ENCODE measurements at regions not wholly inside any gene's neighbourhood (a gene's known extent, or its start where the extent isn't known, plus 50 kb on each side); places are given as distances from the start of the nearest gene placed in this dataset.
A peak's percentile ranks its signal among the peaks of the same experiment; 100 is the strongest.

DNA sequence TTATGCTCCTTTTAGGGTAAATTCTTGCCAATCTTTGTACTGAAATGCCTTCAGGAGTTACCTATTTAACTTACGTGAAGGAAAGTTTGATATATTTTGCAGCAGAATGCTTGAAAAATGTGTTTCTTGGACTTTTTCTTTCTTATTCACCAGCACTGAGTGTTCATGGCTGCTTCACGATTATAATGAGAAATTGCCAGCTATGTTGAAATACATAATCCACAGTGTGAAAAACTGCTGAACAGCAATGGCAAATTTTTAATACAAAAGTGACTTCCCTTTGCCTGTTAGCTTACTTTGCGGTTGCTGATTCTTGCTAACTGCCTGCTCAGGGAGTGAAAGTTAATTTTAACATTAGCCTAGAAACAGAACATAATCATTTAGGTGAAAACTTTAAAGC is 153.8 kb upstream of the SLC4A4 start:
- H3K4me2 ChIP-seq (ENCODE audit: extremely low read depth, insufficient read depth, low read length) = no peak overlapping the region
- H3K9me3 ChIP-seq (ENCODE audit: control insufficient read depth, insufficient read depth, low read depth, low read length) = no peaks in the 10 kb centered on the region
- H3K4me3 ChIP-seq (replicated peaks in 1 of 4; ENCODE audit: control extremely low read depth in 1 of 4, insufficient read depth in 1 of 4, low read depth in 3 of 4, low read length in 4 of 4) = no peak overlapping the region
- DNase-seq (ENCODE audit: low read depth in 2 of 2) = no peak
- peaks cover 30% of the 10 kb centered on the region for H3K79me2 ChIP-seq (ENCODE audit: control insufficient read depth, insufficient read depth, low read length)
- H2AFZ ChIP-seq (ENCODE audit: low read length) = no peak overlapping the region
- no peaks in the 10 kb centered on the region for H4K20me1 ChIP-seq (ENCODE audit: control insufficient read depth, extremely low read depth, insufficient read depth, low read length)
- peaks cover 4% of the 10 kb centered on the region for H3K4me1 ChIP-seq (ENCODE audit: control insufficient read depth, extremely low read depth, insufficient read depth, low read length)
- no peak overlapping the region for H3K27ac ChIP-seq (ENCODE audit: insufficient read depth, low read length)
- no peak overlapping the region for H3K9ac ChIP-seq (ENCODE audit: insufficient read depth, low read length)
- TF ChIP-seq, protein P1, sequence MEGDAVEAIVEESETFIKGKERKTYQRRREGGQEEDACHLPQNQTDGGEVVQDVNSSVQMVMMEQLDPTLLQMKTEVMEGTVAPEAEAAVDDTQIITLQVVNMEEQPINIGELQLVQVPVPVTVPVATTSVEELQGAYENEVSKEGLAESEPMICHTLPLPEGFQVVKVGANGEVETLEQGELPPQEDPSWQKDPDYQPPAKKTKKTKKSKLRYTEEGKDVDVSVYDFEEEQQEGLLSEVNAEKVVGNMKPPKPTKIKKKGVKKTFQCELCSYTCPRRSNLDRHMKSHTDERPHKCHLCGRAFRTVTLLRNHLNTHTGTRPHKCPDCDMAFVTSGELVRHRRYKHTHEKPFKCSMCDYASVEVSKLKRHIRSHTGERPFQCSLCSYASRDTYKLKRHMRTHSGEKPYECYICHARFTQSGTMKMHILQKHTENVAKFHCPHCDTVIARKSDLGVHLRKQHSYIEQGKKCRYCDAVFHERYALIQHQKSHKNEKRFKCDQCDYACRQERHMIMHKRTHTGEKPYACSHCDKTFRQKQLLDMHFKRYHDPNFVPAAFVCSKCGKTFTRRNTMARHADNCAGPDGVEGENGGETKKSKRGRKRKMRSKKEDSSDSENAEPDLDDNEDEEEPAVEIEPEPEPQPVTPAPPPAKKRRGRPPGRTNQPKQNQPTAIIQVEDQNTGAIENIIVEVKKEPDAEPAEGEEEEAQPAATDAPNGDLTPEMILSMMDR (conservative IDR thresholded peaks at IDR 0.05 in 1 of 2, IDR thresholded peaks at IDR 0.05 in 1 of 2; ENCODE audit: low read depth in 1 of 2, low read length in 2 of 2) = no peak
- no peak for TF ChIP-seq EZH2 (IDR thresholded peaks at IDR 0.05; ENCODE audit: low read length, missing control alignments)
- no peaks in the 10 kb centered on the region for H3K27me3 ChIP-seq (ENCODE audit: control insufficient read depth, insufficient read depth, low read length)
- H3K36me3 ChIP-seq (ENCODE audit: control insufficient read depth, insufficient read depth, low read length) = no peaks in the 10 kb centered on the region

DNA sequence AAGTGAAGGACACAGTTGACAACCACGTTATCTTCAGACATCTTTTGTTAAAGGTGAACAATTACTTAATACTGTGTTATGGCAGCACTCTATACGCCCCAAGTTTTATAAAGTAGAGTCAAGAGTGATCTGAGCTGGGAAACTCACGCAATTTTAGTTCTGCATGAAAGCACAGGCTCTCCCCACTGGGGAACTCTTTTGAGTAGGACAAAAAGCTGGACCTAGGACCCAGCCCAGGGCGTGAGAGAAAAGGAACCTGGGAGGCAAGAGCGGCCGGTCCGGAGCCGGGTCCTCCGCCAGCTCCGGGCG is 152.6 kb upstream of the SLC4A4 start:
- Histone ChIP-seq H2AFZ (ENCODE audit: low read length) (peak overlapping the region; percentile 79), H3K36me3 (ENCODE audit: control insufficient read depth, insufficient read depth, low read length) (no peaks in the 10 kb centered on the region), H3K27ac (ENCODE audit: insufficient read depth, low read length) (peak overlapping the region; percentile 50), H3K4me3 (replicated peaks in 1 of 4; ENCODE audit: control extremely low read depth in 1 of 4, insufficient read depth in 1 of 4, low read depth in 3 of 4, low read length in 4 of 4) (peak overlapping the region; percentile 43 to 81 (median 76)), H3K9ac (ENCODE audit: insufficient read depth, low read length) (peak overlapping the region; percentile 81), H3K79me2 (ENCODE audit: control insufficient read depth, insufficient read depth, low read length) (peaks cover 42% of the 10 kb centered on the region), H3K4me1 (ENCODE audit: control insufficient read depth, extremely low read depth, insufficient read depth, low read length) (peaks cover 4% of the 10 kb centered on the region), H3K9me3 (ENCODE audit: control insufficient read depth, insufficient read depth, low read depth, low read length) (no peaks in the 10 kb centered on the region), H3K27me3 (ENCODE audit: control insufficient read depth, insufficient read depth, low read length) (no peaks in the 10 kb centered on the region), H4K20me1 (ENCODE audit: control insufficient read depth, extremely low read depth, insufficient read depth, low read length) (no peaks in the 10 kb centered on the region), H3K4me2 (ENCODE audit: extremely low read depth, insufficient read depth, low read length) (peak overlapping the region; percentile 89)
- DNase-seq (ENCODE audit: low read depth in 2 of 2) = no peak
- TF ChIP-seq, protein P1 (conservative IDR thresholded peaks at IDR 0.05 in 1 of 2, IDR thresholded peaks at IDR 0.05 in 1 of 2; ENCODE audit: low read depth in 1 of 2, low read length in 2 of 2) = no peak
- TF ChIP-seq EZH2 (IDR thresholded peaks at IDR 0.05; ENCODE audit: low read length, missing control alignments) = no peak

DNA sequence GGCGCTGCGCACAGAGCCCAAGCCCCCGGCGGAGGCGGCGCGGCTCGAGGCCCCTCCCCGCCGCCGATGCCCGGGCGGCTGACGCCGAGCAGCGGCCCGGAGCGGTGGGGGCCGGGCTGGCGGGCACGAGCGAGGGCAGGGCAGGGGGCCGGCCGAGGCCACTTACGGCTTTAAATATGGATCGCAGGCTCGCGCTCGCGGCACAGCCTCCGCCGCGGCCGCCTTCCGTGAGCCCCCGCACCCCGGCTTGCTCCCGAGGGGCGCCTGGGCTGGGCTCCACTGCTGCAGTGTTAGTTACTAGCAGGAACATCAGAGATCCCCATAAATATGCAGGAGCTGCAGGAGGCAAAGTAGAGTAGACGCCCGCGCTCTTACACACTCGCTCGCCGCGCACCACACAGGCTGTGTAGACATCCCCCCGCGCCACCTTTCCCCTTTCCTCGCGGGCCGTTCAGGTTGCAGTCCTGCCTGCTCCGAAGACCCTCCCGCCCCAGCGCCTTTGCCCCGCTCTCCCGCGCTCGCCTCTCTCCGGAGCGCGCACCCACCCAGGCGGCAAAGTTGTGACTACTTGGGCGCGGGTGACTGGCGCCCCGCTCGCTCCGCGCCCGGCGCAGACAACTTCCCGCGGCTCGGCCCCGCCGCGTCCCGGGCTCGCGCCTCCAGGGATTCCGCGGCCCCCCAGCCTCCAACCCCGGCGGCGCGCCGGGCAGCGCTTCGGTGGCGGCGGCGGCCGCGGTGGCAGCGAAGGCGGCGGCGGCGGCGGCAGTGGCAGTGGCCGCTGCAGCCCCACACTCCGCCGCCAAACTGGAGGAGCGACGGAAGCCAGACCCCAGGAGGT is 152.0 kb upstream of the SLC4A4 start:
- Histone ChIP-seq H3K9ac (ENCODE audit: insufficient read depth, low read length) (peak overlapping the region; percentile 81), H3K27me3 (ENCODE audit: control insufficient read depth, insufficient read depth, low read length) (no peaks in the 10 kb centered on the region), H3K9me3 (ENCODE audit: control insufficient read depth, insufficient read depth, low read depth, low read length) (no peaks in the 10 kb centered on the region), H3K4me3 (replicated peaks in 1 of 4; ENCODE audit: control extremely low read depth in 1 of 4, insufficient read depth in 1 of 4, low read depth in 3 of 4, low read length in 4 of 4) (peak overlapping the region; percentile 75 to 81 (median 79)), H3K4me1 (ENCODE audit: control insufficient read depth, extremely low read depth, insufficient read depth, low read length) (peaks cover 7% of the 10 kb centered on the region), H3K4me2 (ENCODE audit: extremely low read depth, insufficient read depth, low read length) (peak overlapping the region; percentile 97), H3K36me3 (ENCODE audit: control insufficient read depth, insufficient read depth, low read length) (no peaks in the 10 kb centered on the region), H3K27ac (ENCODE audit: insufficient read depth, low read length) (peak overlapping the region; percentile 89), H2AFZ (ENCODE audit: low read length) (peak overlapping the region; percentile 79), H3K79me2 (ENCODE audit: control insufficient read depth, insufficient read depth, low read length) (peaks cover 47% of the 10 kb centered on the region), H4K20me1 (ENCODE audit: control insufficient read depth, extremely low read depth, insufficient read depth, low read length) (no peaks in the 10 kb centered on the region)
- peak; percentile 58 to 63 for DNase-seq (ENCODE audit: low read depth in 2 of 2)
- TF ChIP-seq, protein P1 (conservative IDR thresholded peaks at IDR 0.05 in 1 of 2, IDR thresholded peaks at IDR 0.05 in 1 of 2; ENCODE audit: low read depth in 1 of 2, low read length in 2 of 2) = no peak
- no peak for TF ChIP-seq EZH2 (IDR thresholded peaks at IDR 0.05; ENCODE audit: low read length, missing control alignments)
